Adrenal gland (tissue), 5 donors: ENCODE measurements at regions not wholly inside any gene's neighbourhood (a gene's known extent, or its start where the extent isn't known, plus 50 kb on each side); places are given as distances from the start of the nearest gene placed in this dataset.

ENCODE experiments used
- POLR2A ChIP-seq, 2 donors: fragments of 450-650 bp; IDR thresholded peaks; one replicate each; pipeline ENCODE4 v1.6.1; 2017; ENCODE audit warnings: antibody characterized with exemption in 2 of 2, mild to moderate bottlenecking in 2 of 2, moderate library complexity in 1 of 2
- TF ChIP-seq, protein P1 (sequence below), 6 experiments: fragments of 450-650 bp in 4 of 6; fragments of 200-600 bp in 2 of 6; sonication (generic) in 1 of 6; IDR thresholded peaks; 1 replicate in 5 of 6; 2 replicates in 1 of 6; pipeline versions ENCODE4 v1.5.1 to v1.8.0; 2016 to 2021; ENCODE audit warnings: antibody characterized with exemption in 6 of 6, mild to moderate bottlenecking in 2 of 6, moderate library complexity in 1 of 6
- donor health status: DM: no; HTN: no; CAD: no.

DNA sequence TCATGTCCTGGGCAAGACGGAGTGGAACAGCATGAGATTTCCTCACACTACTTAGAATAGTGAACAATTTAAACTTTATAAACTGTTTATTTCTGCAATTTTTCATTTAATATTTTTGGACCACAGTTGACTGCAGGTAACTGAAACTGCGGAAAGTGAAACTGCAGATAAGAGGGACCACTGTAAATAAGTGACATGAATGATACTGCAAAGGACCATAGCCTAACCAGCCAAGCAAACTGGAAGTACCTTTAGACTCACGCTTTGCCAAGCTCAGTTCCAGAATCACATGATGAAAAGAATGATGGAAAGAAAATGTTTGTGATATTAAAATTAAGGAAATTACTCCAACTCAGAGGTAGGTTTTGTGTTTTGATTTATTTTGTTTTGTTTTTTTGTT is 94.6 kb upstream of the ITGA4 start:
- TF ChIP-seq, protein P1, sequence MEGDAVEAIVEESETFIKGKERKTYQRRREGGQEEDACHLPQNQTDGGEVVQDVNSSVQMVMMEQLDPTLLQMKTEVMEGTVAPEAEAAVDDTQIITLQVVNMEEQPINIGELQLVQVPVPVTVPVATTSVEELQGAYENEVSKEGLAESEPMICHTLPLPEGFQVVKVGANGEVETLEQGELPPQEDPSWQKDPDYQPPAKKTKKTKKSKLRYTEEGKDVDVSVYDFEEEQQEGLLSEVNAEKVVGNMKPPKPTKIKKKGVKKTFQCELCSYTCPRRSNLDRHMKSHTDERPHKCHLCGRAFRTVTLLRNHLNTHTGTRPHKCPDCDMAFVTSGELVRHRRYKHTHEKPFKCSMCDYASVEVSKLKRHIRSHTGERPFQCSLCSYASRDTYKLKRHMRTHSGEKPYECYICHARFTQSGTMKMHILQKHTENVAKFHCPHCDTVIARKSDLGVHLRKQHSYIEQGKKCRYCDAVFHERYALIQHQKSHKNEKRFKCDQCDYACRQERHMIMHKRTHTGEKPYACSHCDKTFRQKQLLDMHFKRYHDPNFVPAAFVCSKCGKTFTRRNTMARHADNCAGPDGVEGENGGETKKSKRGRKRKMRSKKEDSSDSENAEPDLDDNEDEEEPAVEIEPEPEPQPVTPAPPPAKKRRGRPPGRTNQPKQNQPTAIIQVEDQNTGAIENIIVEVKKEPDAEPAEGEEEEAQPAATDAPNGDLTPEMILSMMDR (IDR thresholded peaks at IDR 0.05), result no peak
- TF ChIP-seq POLR2A (IDR thresholded peaks at IDR 0.05), result no peak
